ENCODE measurements at regions not wholly inside any gene's neighbourhood (a gene's known extent, or its start where the extent isn't known, plus 50 kb on each side); places are given as distances from the start of the nearest gene placed in this dataset.

- TF ChIP-seq, protein P1, sequence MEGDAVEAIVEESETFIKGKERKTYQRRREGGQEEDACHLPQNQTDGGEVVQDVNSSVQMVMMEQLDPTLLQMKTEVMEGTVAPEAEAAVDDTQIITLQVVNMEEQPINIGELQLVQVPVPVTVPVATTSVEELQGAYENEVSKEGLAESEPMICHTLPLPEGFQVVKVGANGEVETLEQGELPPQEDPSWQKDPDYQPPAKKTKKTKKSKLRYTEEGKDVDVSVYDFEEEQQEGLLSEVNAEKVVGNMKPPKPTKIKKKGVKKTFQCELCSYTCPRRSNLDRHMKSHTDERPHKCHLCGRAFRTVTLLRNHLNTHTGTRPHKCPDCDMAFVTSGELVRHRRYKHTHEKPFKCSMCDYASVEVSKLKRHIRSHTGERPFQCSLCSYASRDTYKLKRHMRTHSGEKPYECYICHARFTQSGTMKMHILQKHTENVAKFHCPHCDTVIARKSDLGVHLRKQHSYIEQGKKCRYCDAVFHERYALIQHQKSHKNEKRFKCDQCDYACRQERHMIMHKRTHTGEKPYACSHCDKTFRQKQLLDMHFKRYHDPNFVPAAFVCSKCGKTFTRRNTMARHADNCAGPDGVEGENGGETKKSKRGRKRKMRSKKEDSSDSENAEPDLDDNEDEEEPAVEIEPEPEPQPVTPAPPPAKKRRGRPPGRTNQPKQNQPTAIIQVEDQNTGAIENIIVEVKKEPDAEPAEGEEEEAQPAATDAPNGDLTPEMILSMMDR (IDR thresholded peaks at IDR 0.05): no peak
- TF ChIP-seq EP300 (IDR thresholded peaks at IDR 0.05): no peak
Measured at GRCh38 chr17:70878879-70879278, 709.5 kb downstream of the KCNJ2 start.
